GM10248 (cell line): ENCODE measurements at regions not wholly inside any gene's neighbourhood (a gene's known extent, or its start where the extent isn't known, plus 50 kb on each side); places are given as distances from the start of the nearest gene placed in this dataset.

Experiments used
- CTCF ChIA-PET: fragments of 300-600 bp; sonication (Branson Sonifier 250); formaldehyde crosslinking; extraction: SDS; loops from one replicate; lab custom pipeline; 2021; ENCODE audit warnings: antibody characterized with exemption; lab: Yijun Ruan, JAX
- POLR2A ChIA-PET: fragments of 350-650 bp; sonication (Branson Sonifier 250); formaldehyde crosslinking; extraction: SDS; loops from one replicate; lab custom pipeline; 2020; ENCODE audit warnings: antibody characterized with exemption; lab: Yijun Ruan, JAX
- DNase-seq: peaks from one replicate; pipeline ENCODE4 v3.0.0; 2012; ENCODE audit errors: extremely low spot score
- CTCF ChIP-seq: IDR thresholded peaks from 2 replicates; pipeline ENCODE4 v1.5.1; 2012; ENCODE audit warnings: mild to moderate bottlenecking, low read depth; ENCODE audit errors: extremely low read depth, missing control alignments, control extremely low read depth

DNA sequence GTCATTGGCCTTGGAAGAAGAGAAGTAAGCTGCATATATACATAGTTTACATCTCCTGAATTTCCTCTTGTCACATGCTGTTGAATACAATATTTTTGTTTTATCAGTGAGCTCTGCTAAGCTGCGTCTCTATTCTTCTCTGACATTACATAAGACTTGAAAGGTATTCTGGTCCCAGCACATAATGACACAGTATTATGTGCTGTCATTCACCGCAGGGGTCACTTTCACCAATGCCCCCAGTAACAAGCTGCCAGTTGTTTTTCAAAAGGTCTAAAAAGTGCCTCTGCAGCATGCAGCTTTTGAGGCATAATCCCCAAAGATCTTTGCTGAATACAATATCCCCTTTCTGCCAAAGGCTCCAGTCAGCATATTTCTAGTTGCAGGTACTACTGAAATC, 349.0 kb upstream of the FAM174A start:
- ChIA-PET POLR2A (no interaction called here), CTCF (interaction anchor here (1.3 kb wide), 1 partner anchor 8 kb away, joined by 3 read pairs; no protein-coding TSS in a partner anchor)
- no peak for TF ChIP-seq CTCF
- DNase-seq, result no peak

DNA sequence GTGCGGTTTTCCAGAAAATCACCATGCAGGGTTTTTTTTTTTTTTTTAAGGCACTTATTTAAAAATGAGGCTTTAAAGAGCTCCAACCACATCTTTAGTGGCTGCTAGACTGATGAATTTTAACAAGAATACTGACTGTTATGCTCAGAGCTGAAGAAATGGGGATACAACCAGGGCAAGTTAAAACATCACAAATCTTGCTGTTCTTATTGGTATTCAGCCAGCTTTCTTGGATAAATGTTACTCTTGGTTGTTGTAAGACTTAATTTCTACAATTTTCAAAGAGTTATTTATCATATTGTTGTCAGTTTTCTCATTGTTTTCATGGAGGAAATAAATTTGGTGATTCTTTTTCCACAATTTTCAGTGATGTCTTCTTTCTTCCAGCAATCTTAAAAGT, 352.8 kb upstream of the FAM174A start:
- CTCF ChIA-PET, result interaction anchor here (1.5 kb wide), 1 partner anchor 9 kb away, joined by 3 read pairs; no protein-coding TSS in a partner anchor
- POLR2A ChIA-PET, result no interaction called here
- no peak for DNase-seq
- TF ChIP-seq CTCF, result no peak

GRCh38 chr5:100175346-100175745, 359.8 kb upstream of the FAM174A start:
- POLR2A ChIA-PET, result no interaction called here
- no peak for DNase-seq
- no peak for TF ChIP-seq CTCF
- CTCF ChIA-PET, result no interaction called here

DNA sequence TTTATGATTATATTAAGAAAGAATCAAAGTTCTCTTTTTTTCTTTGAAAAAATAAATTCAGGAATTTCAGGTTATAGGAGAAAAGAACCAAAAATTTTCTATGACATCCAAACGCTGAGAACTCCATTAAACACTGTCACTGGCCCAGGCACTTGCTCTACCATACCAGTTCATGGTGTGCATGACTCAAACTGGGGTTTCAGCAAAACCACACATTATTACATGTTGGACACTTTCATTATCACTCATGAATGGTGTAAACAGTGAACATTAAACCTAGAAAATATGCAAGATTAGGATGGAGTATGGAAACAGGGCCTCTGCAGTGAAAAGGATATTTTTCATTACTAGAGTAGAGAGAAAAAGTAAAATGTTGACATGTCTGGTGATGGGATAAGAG, 369.9 kb upstream of the FAM174A start:
- peak; percentile 4 for DNase-seq

DNA sequence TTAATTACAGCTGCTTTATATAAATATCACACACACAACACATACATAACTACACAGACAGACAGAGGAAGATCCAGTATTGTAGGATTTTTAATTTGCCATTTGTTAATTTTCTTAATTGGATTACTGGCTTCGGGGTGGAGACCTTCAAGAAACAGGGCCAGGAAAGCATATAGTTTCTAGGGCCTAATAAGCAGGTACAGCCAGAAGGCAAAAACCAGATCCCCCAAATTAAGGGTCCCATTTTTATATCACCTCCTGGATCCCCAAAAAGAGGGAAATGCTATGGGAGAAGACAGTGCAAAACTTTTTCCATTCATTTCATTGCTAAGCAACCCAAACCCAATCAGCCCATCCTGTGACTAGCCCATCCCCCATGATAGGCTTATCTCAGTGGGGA, 373.3 kb upstream of the FAM174A start:
- ChIA-PET POLR2A (no interaction called here), CTCF (no interaction called here)
- DNase-seq, result no peak
- TF ChIP-seq CTCF, result no peak

More for the DNA sequence above, 369.9 kb upstream of the FAM174A start:
- POLR2A ChIA-PET, result no interaction called here
- CTCF ChIA-PET, result interaction anchor here (1.1 kb wide), 1 partner anchor 13 kb away, joined by 3 read pairs; no protein-coding TSS in a partner anchor
- no peak for TF ChIP-seq CTCF

DNA sequence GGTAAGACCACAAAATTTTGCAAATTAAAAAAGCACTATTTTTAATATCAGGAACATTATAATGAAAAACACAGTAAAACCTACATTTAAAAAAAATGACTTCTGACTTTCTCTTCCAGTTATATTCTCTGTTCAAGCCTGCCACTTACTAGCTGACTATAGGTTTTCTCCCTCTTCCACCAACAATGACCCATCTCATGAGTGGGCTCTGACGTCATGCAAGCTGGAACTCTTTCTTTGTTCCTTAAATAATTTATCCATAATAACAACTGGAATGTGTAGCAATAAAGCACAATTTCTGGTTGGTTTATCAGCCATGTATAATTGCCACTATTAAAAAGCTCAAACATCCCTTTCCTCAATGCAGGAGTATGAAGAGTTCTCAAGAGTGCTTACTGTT, 378.1 kb upstream of the FAM174A start:
- no peak for DNase-seq
- CTCF ChIA-PET, result no interaction called here
- no peak for TF ChIP-seq CTCF
- POLR2A ChIA-PET, result no interaction called here
